ENCODE measurements at regions not wholly inside any gene's neighbourhood (a gene's known extent, or its start where the extent isn't known, plus 50 kb on each side); places are given as distances from the start of the nearest gene placed in this dataset.
A peak's percentile ranks its signal among the peaks of the same experiment; 100 is the strongest.

GRCh38 chr21:27406300-27407009 lies 439.6 kb upstream of the ADAMTS5 start:
- 91% methylated on average over 1 of the region's 3 CpGs for WGBS
- Histone ChIP-seq H2BK12ac (ENCODE audit: low read length in 2 of 2) (no peak overlapping the region), H3K27me3 (ENCODE audit: control insufficient read depth in 1 of 2, insufficient read depth in 1 of 2, low read length in 2 of 2) (no peaks in the 10 kb centered on the region), H3K4me2 (ENCODE audit: low read length, poor library complexity, severe bottlenecking) (no peak overlapping the region), H3K4ac (ENCODE audit: low read depth in 1 of 2, low read length in 2 of 2) (no peak overlapping the region), H3K14ac (ENCODE audit: low read length in 2 of 2) (no peak overlapping the region), H3K4me1 (ENCODE audit: control insufficient read depth, insufficient read depth, low read depth, low read length) (no peaks in the 10 kb centered on the region), H3K18ac (ENCODE audit: low read depth in 1 of 2, low read length in 2 of 2) (no peak overlapping the region), H4K91ac (ENCODE audit: low read length) (no peak overlapping the region), H4K8ac (ENCODE audit: low read length) (no peak overlapping the region), H3K79me1 (replicated peaks; ENCODE audit: low read length, poor library complexity, severe bottlenecking) (no peaks in the 10 kb centered on the region), H3K4me3 (ENCODE audit: insufficient read depth in 1 of 2, low read depth in 1 of 2, low read length in 2 of 2) (no peak overlapping the region), H3K9me3 (ENCODE audit: control insufficient read depth, low read length) (no peaks in the 10 kb centered on the region), H3K36me3 (ENCODE audit: control insufficient read depth in 1 of 2, insufficient read depth in 2 of 2, low read depth in 1 of 2, low read length in 2 of 2) (no peaks in the 10 kb centered on the region), H3K9ac (ENCODE audit: low read length) (peak overlapping the region; percentile 51), H3K27ac (ENCODE audit: low read length, poor library complexity, severe bottlenecking) (no peak overlapping the region), H3K23ac (ENCODE audit: low read length in 2 of 2) (no peak overlapping the region), H2AK5ac (ENCODE audit: low read length, severe bottlenecking) (no peak overlapping the region), H2BK120ac (ENCODE audit: low read depth, low read length) (no peak overlapping the region), H2BK15ac (ENCODE audit: low read depth, poor library complexity, severe bottlenecking) (no peak overlapping the region), H2AFZ (ENCODE audit: low read depth, low read length) (no peak overlapping the region), H2BK5ac (ENCODE audit: low read depth, low read length, poor library complexity, severe bottlenecking) (no peak overlapping the region)
- DNase-seq = peak; percentile 36

GRCh38 chr21:27403011-27403410 lies 436.1 kb upstream of the ADAMTS5 start:
- WGBS = 96% methylated on average over 3 of the region's 3 CpGs
- no peaks in the 10 kb centered on the region for H3K79me1 ChIP-seq (replicated peaks; ENCODE audit: low read length, poor library complexity, severe bottlenecking)
- DNase-seq = no peak
- H3K27ac ChIP-seq (ENCODE audit: low read length, poor library complexity, severe bottlenecking) = no peak overlapping the region
- H2BK5ac ChIP-seq (ENCODE audit: low read depth, low read length, poor library complexity, severe bottlenecking) = no peak overlapping the region
- no peak overlapping the region for H2BK120ac ChIP-seq (ENCODE audit: low read depth, low read length)
- no peaks in the 10 kb centered on the region for H3K4me1 ChIP-seq (ENCODE audit: control insufficient read depth, insufficient read depth, low read depth, low read length)
- H3K27me3 ChIP-seq (ENCODE audit: control insufficient read depth in 1 of 2, insufficient read depth in 1 of 2, low read length in 2 of 2) = no peaks in the 10 kb centered on the region
- no peak overlapping the region for H3K9ac ChIP-seq (ENCODE audit: low read length)
- no peak overlapping the region for H2AK5ac ChIP-seq (ENCODE audit: low read length, severe bottlenecking)
- H2BK12ac ChIP-seq (ENCODE audit: low read length in 2 of 2) = no peak overlapping the region
- no peak overlapping the region for H3K14ac ChIP-seq (ENCODE audit: low read length in 2 of 2)
- H4K8ac ChIP-seq (ENCODE audit: low read length) = no peak overlapping the region
- H3K4me2 ChIP-seq (ENCODE audit: low read length, poor library complexity, severe bottlenecking) = no peak overlapping the region
- no peak overlapping the region for H3K18ac ChIP-seq (ENCODE audit: low read depth in 1 of 2, low read length in 2 of 2)
- H2BK15ac ChIP-seq (ENCODE audit: low read depth, poor library complexity, severe bottlenecking) = no peak overlapping the region
- no peaks in the 10 kb centered on the region for H3K9me3 ChIP-seq (ENCODE audit: control insufficient read depth, low read length)
- H3K36me3 ChIP-seq (ENCODE audit: control insufficient read depth in 1 of 2, insufficient read depth in 2 of 2, low read depth in 1 of 2, low read length in 2 of 2) = no peaks in the 10 kb centered on the region
- H4K91ac ChIP-seq (ENCODE audit: low read length) = no peak overlapping the region
- H3K4me3 ChIP-seq (ENCODE audit: insufficient read depth in 1 of 2, low read depth in 1 of 2, low read length in 2 of 2) = no peak overlapping the region
- H3K4ac ChIP-seq (ENCODE audit: low read depth in 1 of 2, low read length in 2 of 2) = no peak overlapping the region
- no peak overlapping the region for H2AFZ ChIP-seq (ENCODE audit: low read depth, low read length)
- H3K23ac ChIP-seq (ENCODE audit: low read length in 2 of 2) = no peak overlapping the region

GRCh38 chr21:27400045-27400444 lies 433.2 kb upstream of the ADAMTS5 start:
- Histone ChIP-seq H4K91ac (ENCODE audit: low read length) (no peak overlapping the region), H2BK12ac (ENCODE audit: low read length in 2 of 2) (no peak overlapping the region), H3K23ac (ENCODE audit: low read length in 2 of 2) (no peak overlapping the region), H3K18ac (ENCODE audit: low read depth in 1 of 2, low read length in 2 of 2) (no peak overlapping the region), H3K4ac (ENCODE audit: low read depth in 1 of 2, low read length in 2 of 2) (no peak overlapping the region), H3K27me3 (ENCODE audit: control insufficient read depth in 1 of 2, insufficient read depth in 1 of 2, low read length in 2 of 2) (no peaks in the 10 kb centered on the region), H2BK15ac (ENCODE audit: low read depth, poor library complexity, severe bottlenecking) (no peak overlapping the region), H3K36me3 (ENCODE audit: control insufficient read depth in 1 of 2, insufficient read depth in 2 of 2, low read depth in 1 of 2, low read length in 2 of 2) (no peaks in the 10 kb centered on the region), H3K9ac (ENCODE audit: low read length) (no peak overlapping the region), H3K9me3 (ENCODE audit: control insufficient read depth, low read length) (no peaks in the 10 kb centered on the region), H2AFZ (ENCODE audit: low read depth, low read length) (no peak overlapping the region), H3K14ac (ENCODE audit: low read length in 2 of 2) (no peak overlapping the region), H4K8ac (ENCODE audit: low read length) (no peak overlapping the region), H3K4me3 (ENCODE audit: insufficient read depth in 1 of 2, low read depth in 1 of 2, low read length in 2 of 2) (no peak overlapping the region), H3K79me1 (replicated peaks; ENCODE audit: low read length, poor library complexity, severe bottlenecking) (no peaks in the 10 kb centered on the region), H2BK120ac (ENCODE audit: low read depth, low read length) (no peak overlapping the region), H3K27ac (ENCODE audit: low read length, poor library complexity, severe bottlenecking) (no peak overlapping the region), H3K4me2 (ENCODE audit: low read length, poor library complexity, severe bottlenecking) (no peak overlapping the region), H2AK5ac (ENCODE audit: low read length, severe bottlenecking) (no peak overlapping the region), H2BK5ac (ENCODE audit: low read depth, low read length, poor library complexity, severe bottlenecking) (no peak overlapping the region), H3K4me1 (ENCODE audit: control insufficient read depth, insufficient read depth, low read depth, low read length) (no peaks in the 10 kb centered on the region)
- WGBS = 80% methylated on average over 2 of the region's 4 CpGs
- DNase-seq = no peak

- H3K27ac ChIP-seq (ENCODE audit: low read length, poor library complexity, severe bottlenecking) = no peak overlapping the region
- H2BK12ac ChIP-seq (ENCODE audit: low read length in 2 of 2) = no peak overlapping the region
- no peak overlapping the region for H2BK5ac ChIP-seq (ENCODE audit: low read depth, low read length, poor library complexity, severe bottlenecking)
- H2AFZ ChIP-seq (ENCODE audit: low read depth, low read length) = no peak overlapping the region
- no peak overlapping the region for H3K4me2 ChIP-seq (ENCODE audit: low read length, poor library complexity, severe bottlenecking)
- DNase-seq = no peak
- H2BK120ac ChIP-seq (ENCODE audit: low read depth, low read length) = no peak overlapping the region
- no peak overlapping the region for H2AK5ac ChIP-seq (ENCODE audit: low read length, severe bottlenecking)
- no peaks in the 10 kb centered on the region for H3K9me3 ChIP-seq (ENCODE audit: control insufficient read depth, low read length)
- H4K8ac ChIP-seq (ENCODE audit: low read length) = no peak overlapping the region
- H3K79me1 ChIP-seq (replicated peaks; ENCODE audit: low read length, poor library complexity, severe bottlenecking) = no peaks in the 10 kb centered on the region
- WGBS = 100% methylated on average over 1 of the region's 1 CpG
- H3K36me3 ChIP-seq (ENCODE audit: control insufficient read depth in 1 of 2, insufficient read depth in 2 of 2, low read depth in 1 of 2, low read length in 2 of 2) = no peaks in the 10 kb centered on the region
- no peak overlapping the region for H3K18ac ChIP-seq (ENCODE audit: low read depth in 1 of 2, low read length in 2 of 2)
- no peaks in the 10 kb centered on the region for H3K27me3 ChIP-seq (ENCODE audit: control insufficient read depth in 1 of 2, insufficient read depth in 1 of 2, low read length in 2 of 2)
- H3K4me1 ChIP-seq (ENCODE audit: control insufficient read depth, insufficient read depth, low read depth, low read length) = no peaks in the 10 kb centered on the region
- no peak overlapping the region for H3K4ac ChIP-seq (ENCODE audit: low read depth in 1 of 2, low read length in 2 of 2)
- H3K9ac ChIP-seq (ENCODE audit: low read length) = no peak overlapping the region
- no peak overlapping the region for H3K23ac ChIP-seq (ENCODE audit: low read length in 2 of 2)
- no peak overlapping the region for H2BK15ac ChIP-seq (ENCODE audit: low read depth, poor library complexity, severe bottlenecking)
- H3K14ac ChIP-seq (ENCODE audit: low read length in 2 of 2) = no peak overlapping the region
- no peak overlapping the region for H4K91ac ChIP-seq (ENCODE audit: low read length)
- H3K4me3 ChIP-seq (ENCODE audit: insufficient read depth in 1 of 2, low read depth in 1 of 2, low read length in 2 of 2) = no peak overlapping the region
Observed at GRCh38 chr21:27397578-27397977, 430.7 kb upstream of the ADAMTS5 start.
